NB4 (cell line): ENCODE measurements at regions not wholly inside any gene's neighbourhood (a gene's known extent, or its start where the extent isn't known, plus 50 kb on each side); places are given as distances from the start of the nearest gene placed in this dataset.

Source experiments
- POLR2A ChIP-seq: IDR thresholded peaks from 2 replicates; pipeline ENCODE4 v1.6.1; 2011; ENCODE audit warnings: mild to moderate bottlenecking; ENCODE audit not compliant: insufficient read length; ENCODE audit errors: extremely low read depth
- TF ChIP-seq, protein P1 (sequence below): IDR thresholded peaks from one replicate; pipeline ENCODE4 v1.5.1; 2012; ENCODE audit warnings: low read depth, low read length

DNA sequence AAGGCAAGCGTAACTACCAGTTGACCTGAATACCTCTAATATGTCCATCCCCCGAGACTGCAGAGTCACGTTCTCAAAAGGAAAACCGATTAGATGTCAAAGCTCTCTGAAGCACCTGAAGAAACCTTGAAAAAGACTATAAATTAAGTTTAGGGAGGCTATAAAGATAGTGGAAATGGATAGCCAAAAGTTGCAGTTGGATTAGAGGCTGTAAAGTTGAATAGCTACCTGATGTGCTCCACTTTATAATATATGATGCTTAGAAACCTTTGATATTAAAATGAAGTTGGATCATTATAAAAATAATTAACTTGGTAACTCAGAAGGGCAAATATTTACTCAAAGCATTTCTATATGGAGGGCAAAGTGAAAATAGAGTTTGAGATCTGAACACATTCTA, 506.6 kb upstream of the AGA start:
- TF ChIP-seq, protein P1, sequence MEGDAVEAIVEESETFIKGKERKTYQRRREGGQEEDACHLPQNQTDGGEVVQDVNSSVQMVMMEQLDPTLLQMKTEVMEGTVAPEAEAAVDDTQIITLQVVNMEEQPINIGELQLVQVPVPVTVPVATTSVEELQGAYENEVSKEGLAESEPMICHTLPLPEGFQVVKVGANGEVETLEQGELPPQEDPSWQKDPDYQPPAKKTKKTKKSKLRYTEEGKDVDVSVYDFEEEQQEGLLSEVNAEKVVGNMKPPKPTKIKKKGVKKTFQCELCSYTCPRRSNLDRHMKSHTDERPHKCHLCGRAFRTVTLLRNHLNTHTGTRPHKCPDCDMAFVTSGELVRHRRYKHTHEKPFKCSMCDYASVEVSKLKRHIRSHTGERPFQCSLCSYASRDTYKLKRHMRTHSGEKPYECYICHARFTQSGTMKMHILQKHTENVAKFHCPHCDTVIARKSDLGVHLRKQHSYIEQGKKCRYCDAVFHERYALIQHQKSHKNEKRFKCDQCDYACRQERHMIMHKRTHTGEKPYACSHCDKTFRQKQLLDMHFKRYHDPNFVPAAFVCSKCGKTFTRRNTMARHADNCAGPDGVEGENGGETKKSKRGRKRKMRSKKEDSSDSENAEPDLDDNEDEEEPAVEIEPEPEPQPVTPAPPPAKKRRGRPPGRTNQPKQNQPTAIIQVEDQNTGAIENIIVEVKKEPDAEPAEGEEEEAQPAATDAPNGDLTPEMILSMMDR: no peak
- TF ChIP-seq POLR2A: no peak
